ENCODE measurements at regions not wholly inside any gene's neighbourhood (a gene's known extent, or its start where the extent isn't known, plus 50 kb on each side); places are given as distances from the start of the nearest gene placed in this dataset.

- ChIA-PET POLR2A (no interaction called here), CTCF (no interaction called here)
- Histone ChIP-seq H3K27ac (ENCODE audit: low read length) (no peak overlapping the region), H3K9me3 (ENCODE audit: control insufficient read depth, insufficient read depth, low read depth, low read length) (no peaks in the 10 kb centered on the region), H3K4me3 (ENCODE audit: low read depth in 2 of 2, low read length in 2 of 2) (no peak overlapping the region), H3K36me3 (ENCODE audit: control insufficient read depth, insufficient read depth, low read length) (no peaks in the 10 kb centered on the region), H3K4me1 (ENCODE audit: control insufficient read depth, insufficient read depth, low read length) (no peaks in the 10 kb centered on the region), H3K27me3 (ENCODE audit: control insufficient read depth, insufficient read depth, low read length) (no peaks in the 10 kb centered on the region)
- intact Hi-C loops (cut with micrococcal nuclease; ENCODE audit: unreplicated experiment) (no loop called here), in situ Hi-C loops (cut with HindIII; ENCODE audit: low pct_unique_long_range_greater_than_20kb, low sequenced_read_pairs) (no loop called here)
- no peak for ATAC-seq
- TF ChIP-seq POLR2AphosphoS5 (IDR thresholded peaks at IDR 0.05; ENCODE audit: low read depth, low read length) (no peak), SIN3A (IDR thresholded peaks at IDR 0.05; ENCODE audit: borderline replicate concordance, insufficient read depth, low read depth, low read length) (no peak), CTCF (IDR thresholded peaks at IDR 0.05) (no peak), REST (IDR thresholded peaks at IDR 0.05; ENCODE audit: insufficient read depth in 1 of 2, low read depth in 2 of 2, low read length in 1 of 2) (no peak), TCF7L2 (IDR thresholded peaks at IDR 0.05; ENCODE audit: low read depth, low read length) (no peak)
- no TSS peak for BruUV-seq (replicated peaks)
- no peak for DNase-seq (ENCODE audit: low read depth, low spot score)
Measured at GRCh38 chr6:122214605-122215318, 184.7 kb upstream of the HSF2 start.

GRCh38 chr6:122220254-122220653, 179.2 kb upstream of the HSF2 start:
- no peak overlapping the region for H3K4me3 ChIP-seq (ENCODE audit: low read depth in 2 of 2, low read length in 2 of 2)
- POLR2A ChIA-PET, result no interaction called here
- no peaks in the 10 kb centered on the region for H3K27me3 ChIP-seq (ENCODE audit: control insufficient read depth, insufficient read depth, low read length)
- CTCF ChIA-PET, result no interaction called here
- in situ Hi-C loops (cut with HindIII; ENCODE audit: low pct_unique_long_range_greater_than_20kb, low sequenced_read_pairs), result no loop called here
- ATAC-seq (no peak), DNase-seq (ENCODE audit: low read depth, low spot score) (no peak)
- H3K36me3 ChIP-seq (ENCODE audit: control insufficient read depth, insufficient read depth, low read length), result no peaks in the 10 kb centered on the region
- H3K4me1 ChIP-seq (ENCODE audit: control insufficient read depth, insufficient read depth, low read length), result no peaks in the 10 kb centered on the region
- no peak for TF ChIP-seq POLR2AphosphoS5 (IDR thresholded peaks at IDR 0.05; ENCODE audit: low read depth, low read length)
- no peak for TF ChIP-seq SIN3A (IDR thresholded peaks at IDR 0.05; ENCODE audit: borderline replicate concordance, insufficient read depth, low read depth, low read length)
- TF ChIP-seq REST (IDR thresholded peaks at IDR 0.05; ENCODE audit: insufficient read depth in 1 of 2, low read depth in 2 of 2, low read length in 1 of 2), result no peak
- no peak for TF ChIP-seq CTCF (IDR thresholded peaks at IDR 0.05)
- no peak for TF ChIP-seq TCF7L2 (IDR thresholded peaks at IDR 0.05; ENCODE audit: low read depth, low read length)
- intact Hi-C loops (cut with micrococcal nuclease; ENCODE audit: unreplicated experiment), result no loop called here
- no TSS peak for BruUV-seq (replicated peaks)
- H3K9me3 ChIP-seq (ENCODE audit: control insufficient read depth, insufficient read depth, low read depth, low read length), result no peaks in the 10 kb centered on the region
- no peak overlapping the region for H3K27ac ChIP-seq (ENCODE audit: low read length)

Measured in Panc1 (cell line).